HG02759 (cell line): ENCODE measurements at regions not wholly inside any gene's neighbourhood (a gene's known extent, or its start where the extent isn't known, plus 50 kb on each side); places are given as distances from the start of the nearest gene placed in this dataset.
"Not testable (repeated sequence)": the region's sequence is repeated elsewhere in the genome, so short reads cannot be mapped to it uniquely, and the experiment has no call there.

Experiments
- ATAC-seq: cut with Tn5 transposase; IDR thresholded peaks from one replicate; pipeline ENCODE4 v1.9.1; 2021; ENCODE audit warnings: mild to moderate bottlenecking, moderate library complexity; ENCODE audit not compliant: unreplicated experiment

DNA sequence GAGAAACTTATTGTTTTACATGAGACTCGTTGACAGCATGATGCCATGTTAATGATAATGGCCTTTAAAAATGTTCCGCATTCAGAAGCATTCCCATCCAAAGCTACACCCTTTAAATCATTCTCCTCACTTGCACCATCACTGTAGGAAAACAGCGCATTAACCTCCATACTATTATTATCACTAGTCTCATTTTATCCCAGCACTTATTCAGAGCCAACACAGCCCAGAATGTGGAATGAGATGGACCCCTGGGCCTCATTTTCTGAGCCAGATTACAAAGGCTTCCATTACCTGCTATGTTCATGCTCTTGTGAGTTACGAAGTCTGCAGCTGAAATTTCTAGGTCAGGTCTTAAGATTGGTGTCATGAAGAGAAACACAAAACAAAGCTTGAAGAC lies 159.4 kb downstream of the HS3ST3A1 start:
- ATAC-seq, result no peak

DNA sequence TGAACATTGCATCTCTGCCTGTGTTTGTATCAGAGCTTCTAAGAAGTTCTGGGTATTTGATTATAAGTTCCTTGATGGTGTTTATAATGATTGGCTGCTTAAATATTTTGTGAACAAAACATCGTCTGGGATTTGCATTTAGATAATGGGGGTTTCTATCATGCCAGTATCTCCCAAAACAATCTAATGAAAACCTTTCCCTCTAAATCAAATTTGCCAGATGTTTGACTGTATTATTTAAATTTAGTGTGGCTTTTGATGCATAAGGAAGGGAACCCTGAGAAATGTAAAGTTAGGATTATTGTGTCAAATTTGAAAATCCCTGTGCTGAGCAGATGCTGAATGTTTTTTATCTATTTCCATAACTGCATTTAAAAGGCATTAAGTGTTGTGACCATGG lies 159.9 kb downstream of the HS3ST3A1 start:
- ATAC-seq, result no peak

DNA sequence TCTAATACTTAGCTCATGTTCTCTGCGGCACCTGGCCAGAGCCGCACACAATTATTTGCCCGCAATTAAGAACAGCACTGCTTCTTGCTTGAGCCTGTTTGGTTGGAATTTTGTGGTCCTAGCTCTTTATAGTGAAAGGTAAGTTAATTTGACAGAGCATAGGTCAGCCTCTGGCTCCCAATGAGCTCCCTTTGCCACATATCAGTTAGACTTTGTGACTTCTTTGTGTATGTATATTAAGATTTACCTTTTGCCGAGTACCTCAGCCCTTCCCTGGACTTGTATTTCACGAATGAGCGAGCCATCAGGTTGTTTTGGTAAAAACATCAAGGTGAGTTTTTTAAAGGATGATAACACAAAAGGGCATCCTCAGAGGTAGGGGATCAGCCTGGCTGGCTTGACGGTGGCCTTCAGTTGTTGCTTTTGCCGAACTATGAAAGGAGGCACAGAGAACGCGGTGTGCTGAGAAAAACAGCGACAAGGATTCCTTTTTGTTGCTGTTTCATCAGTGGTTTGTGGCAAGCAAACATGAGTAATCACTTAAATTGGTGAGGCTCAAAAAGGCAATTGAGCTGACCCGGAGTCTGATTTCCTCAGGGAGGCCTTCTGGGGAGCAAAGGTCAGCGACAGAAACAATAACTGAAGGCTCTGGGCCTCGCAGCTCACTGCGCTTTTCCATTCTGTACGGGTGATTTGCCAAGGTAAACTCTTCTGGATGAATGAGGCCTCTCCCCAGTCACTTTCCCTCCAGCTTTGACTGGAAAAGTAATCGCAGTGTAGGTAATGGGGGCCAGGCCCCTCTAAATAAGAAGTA lies 163.6 kb downstream of the HS3ST3A1 start:
- no peak for ATAC-seq

DNA sequence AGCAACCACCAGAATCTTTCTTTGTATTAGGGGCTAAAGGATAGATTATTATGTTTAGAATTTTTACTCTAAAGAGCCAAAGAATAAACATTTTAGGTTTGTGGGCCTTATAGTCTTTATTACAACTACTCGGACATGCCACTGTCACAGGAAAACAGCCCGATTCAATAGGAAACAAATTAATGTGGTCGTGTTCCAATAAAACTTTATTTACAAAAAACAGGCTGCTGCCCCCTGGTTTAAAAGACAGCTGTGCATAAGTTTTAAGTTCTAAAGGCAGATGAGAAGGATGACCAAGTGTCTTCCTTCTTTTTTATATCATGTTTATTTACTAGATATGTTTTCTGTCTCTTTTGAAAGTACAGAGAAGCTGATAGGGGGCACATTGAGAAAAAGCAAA lies 166.5 kb downstream of the HS3ST3A1 start:
- no peak for ATAC-seq

DNA sequence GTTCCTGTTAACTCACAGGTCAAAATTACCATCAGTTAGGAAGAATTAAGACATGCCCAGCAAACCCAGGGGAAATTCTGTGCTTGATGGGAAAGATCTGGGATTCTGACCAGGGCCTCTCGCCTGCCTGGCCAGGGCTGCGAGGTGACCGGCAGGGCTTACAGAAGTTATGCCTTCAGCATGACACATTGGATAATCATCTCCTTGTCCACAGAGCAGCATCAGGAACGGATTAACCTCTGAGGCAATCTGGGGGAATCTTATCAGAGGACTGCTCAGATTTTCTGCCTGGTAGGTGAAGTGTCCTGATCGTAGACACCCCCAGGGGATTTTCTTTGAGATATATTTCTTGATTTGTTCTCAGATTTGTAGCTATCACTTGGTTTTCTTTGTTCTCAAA lies 172.5 kb downstream of the HS3ST3A1 start:
- no peak for ATAC-seq

DNA sequence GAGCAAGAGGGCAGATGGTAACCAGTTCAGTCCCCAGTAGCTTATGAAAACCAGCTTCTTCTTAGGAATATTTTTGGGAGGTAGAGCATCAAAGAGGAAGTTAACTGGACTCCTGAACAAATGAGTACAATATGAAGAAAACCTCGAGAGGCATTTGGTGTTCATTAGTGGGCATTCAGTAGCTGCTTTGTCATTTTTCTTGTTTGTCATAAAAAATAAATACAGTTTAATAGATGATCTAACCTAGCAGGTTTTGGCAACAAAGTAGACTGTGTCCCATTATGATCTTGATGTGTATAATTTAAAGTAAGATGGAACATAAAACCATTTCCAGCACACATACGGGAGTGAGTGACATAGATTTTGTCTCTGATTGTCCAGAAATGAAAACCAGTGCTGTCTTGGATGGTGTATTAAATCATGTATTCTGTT lies 173.1 kb downstream of the HS3ST3A1 start:
- no peak for ATAC-seq

DNA sequence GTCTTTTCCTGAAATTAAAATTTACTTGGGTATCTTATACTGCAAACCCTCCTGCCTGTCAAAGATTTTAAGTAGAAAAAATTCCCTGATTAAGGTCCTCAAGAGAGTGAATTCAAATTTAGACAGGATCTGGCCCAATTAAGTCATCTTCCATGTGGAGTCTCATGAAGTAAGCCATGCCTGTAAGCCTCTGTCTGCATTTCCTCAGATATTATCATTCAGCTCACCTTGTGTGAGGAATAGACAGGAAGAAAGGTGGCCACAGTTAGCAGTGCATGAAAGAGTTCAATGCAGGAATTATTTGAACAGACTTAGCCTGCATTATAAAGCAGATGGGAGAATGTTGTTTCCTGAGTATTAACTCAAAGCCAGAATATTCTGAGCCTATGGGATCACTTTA lies 174.7 kb downstream of the HS3ST3A1 start:
- ATAC-seq, result no peak

DNA sequence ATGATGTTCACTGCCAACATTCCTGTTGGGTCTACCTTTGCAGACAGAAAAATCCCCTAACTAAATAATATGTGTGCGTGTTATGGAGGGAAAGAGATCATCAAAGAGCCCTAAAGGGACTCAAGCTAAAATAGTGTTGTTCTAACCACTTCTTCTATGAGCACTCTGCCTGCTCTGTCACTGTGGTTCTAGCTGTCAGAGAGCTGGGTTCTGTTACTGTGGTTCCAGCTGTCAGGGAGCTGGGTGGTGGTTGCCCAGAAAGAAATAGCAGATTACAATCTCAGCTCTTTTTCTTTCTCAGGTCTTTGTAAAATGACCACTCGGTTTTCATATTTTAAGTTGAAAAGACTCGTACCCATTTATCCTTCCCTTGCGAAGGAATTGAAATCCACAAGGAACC lies 176.3 kb downstream of the HS3ST3A1 start:
- no peak for ATAC-seq

DNA sequence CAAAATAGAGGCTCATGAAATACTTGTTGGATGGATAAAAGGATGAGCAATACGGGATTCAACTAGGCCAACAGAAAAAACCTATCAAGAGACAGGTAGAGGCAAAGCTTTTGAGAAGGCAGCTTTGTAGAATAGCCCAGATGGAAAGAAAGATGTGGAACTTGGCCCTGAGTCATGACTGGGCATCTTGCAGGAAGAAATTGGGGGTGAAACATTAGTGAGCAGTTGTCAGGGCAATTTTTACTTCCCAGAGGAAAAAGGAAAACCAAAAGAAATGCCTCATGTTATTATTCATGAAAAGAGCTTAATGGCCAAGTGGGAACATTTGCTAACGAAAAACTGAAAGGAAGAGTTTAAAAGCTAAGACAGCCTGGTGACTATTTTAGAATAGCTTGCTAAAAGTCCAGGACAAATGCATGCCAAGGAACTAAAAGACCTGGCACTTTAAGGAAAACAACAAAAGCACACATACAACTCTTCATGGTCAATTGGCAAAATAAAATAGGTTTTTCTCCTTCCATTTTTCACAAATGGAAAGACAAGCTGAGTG lies 180.1 kb downstream of the HS3ST3A1 start:
- no peak for ATAC-seq

DNA sequence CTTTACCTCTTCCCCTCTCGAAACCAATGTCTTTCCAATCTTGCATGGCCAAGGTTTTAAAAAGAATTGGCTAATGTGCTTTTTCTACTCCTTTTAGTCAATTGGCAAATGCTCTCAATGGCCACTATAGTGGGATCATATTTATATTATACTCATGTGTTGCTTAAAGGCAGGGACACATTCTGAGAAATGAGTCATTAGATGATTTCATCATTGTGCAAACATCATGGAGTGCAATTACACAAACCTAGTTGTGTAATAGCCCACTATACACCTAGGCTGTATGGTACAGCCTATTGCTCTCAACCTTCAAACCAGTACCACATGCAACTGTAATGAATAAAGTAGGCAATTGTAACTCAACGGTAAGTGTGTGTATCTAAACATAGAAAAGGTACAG lies 180.9 kb downstream of the HS3ST3A1 start:
- no peak for ATAC-seq

DNA sequence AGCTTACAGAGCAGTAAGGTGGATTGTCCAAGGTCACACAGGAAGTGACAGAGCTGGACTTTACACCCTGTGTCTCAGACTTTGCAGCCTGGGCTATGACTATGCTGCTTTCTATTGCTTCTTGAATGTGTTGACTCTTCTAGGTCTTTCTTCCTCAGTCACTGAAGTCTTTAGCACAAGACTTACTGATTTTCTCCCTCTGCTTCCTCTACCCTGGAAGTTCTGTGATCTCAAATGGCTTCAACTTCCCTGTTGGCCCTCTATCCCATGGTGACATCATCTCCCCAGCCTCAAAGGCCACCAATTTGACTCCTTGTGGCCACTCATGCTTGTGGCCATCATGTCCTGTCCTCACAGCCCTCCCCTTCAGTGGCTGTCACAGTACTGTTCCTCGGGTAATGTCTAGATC lies 181.3 kb downstream of the HS3ST3A1 start:
- no peak for ATAC-seq

DNA sequence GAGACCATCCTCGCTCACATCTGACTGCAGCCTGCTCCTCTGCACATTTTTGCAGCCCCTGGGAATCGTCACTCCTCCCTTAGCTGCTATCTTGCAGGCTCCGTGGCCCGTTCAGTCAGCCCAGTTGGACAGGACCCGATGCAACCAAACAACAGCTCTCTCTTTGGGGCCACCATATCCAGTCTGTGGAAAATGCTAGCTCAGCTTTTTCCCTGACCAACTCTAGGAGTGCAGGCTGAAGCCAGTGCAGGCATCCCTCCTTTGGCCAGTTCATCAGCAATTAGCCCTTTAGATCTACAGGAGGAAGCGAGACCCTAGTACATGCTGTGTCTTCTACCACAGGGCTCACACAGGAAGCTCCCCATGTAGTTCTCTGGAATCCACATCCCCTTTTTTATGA lies 182.1 kb downstream of the HS3ST3A1 start:
- no peak for ATAC-seq

DNA sequence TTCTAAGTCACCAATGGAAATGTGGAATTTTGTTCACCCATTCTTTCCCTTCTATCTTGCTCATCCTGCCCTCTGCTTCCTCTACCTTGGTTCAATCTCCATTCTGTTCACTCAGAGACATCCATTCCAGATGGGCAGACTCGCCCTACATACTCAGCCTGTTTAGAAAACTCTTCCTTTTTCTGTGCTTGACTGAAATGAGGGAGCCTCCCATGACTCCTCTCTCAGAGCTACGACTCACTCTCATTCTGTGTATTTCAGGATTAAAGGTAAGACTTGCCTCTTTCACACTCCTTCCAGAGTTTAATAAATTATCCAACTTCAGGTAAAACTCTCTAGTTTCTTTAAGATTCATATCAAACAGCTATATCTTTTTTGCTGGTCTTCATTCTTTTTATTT lies 182.8 kb downstream of the HS3ST3A1 start:
- no peak for ATAC-seq

DNA sequence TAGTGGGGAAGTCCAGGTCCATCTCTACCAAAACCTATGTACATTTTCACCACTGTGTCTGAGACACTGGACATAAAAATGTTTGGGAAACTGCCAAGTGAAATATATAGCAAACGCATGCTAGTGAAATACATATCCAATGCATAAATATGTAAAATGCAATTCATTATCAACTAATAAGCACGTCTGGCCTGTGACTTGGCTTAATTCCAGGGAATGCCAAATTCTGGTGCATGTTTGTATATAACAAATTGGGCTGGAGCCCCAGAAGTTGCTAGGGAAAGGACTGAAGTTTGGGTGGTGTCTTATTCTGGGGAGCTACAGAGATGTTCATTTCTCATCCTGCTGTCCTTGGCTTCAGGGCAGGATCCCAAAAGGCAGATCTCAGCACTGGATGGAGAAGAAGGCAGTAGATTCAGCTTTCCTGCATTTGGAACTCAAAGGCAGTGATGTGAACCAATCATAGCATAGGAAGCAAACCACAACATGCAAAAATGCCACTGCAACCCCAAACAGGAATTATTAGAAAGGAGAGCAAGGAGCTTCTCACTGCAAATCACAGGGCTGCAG lies 184.3 kb downstream of the HS3ST3A1 start:
- no peak for ATAC-seq

DNA sequence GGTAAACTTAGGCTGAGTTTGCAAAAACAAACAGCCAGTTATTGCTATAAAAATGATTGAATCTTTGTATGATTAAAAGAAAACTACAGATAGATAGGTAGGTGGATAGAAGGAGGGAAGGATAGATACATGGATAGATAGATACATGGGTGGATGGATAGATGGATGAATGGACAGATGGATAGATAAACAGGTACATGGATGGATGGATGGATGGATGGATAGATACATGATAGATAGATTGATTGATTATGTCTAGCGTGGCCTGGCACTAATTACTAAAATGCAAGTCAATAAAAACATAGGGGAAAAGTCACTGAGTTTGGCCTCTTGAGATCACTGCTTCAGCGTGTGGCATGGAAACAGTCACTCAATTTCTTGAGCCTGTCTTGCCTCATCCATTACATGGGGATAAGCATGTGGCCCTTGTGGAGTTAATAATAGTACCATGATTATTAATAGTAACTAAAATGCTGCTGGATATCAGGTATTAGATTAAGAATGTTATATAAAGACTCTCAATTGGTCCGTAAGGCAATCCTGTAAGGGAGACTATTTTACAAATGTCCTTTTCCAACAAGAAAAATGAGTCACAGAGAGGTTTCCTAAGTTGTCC lies 184.9 kb downstream of the HS3ST3A1 start:
- ATAC-seq, result no peak

DNA sequence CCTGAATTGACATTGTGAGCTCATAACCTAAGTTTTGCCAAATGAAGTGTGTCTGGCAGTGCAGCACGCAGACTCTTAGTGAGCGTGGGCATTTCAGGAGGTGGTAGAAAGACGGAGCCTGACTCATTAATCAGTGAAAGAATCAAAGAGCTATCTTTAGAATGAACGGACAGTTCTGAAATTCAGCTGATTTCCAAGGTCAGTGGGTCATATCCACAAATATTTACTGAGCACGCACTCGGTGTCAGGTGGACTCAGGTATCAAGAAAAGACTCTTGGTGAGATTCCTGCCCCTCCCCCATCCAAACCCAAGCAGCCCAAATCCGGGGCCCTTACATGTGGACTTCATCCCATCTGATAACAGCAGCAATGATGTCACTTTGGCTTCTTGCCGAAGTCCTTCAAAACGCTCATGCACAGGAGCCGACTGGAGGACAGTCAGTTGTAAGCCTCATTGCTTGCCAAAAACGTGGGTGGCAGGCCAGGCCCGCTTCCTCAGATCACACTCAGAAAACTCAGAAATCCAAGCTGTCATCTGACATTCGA lies 185.8 kb downstream of the HS3ST3A1 start:
- no peak for ATAC-seq

DNA sequence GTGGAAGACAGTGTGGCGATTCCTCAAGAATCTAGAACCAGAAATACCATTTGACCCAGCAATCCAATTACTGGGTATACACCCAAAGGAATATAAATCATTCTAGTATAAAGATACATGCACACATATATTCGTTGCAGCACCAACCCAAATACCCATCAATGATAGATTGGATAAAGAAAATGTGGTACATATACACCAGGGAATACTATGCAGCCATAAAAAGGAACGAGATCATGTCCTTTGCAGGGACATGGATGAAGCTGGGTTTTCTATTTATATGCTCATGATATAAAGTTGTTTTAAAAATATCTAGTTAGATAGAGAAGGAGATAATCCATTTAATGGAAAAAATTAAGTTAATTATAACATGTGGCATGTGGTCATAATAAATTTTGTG lies 186.5 kb downstream of the HS3ST3A1 start:
- not testable (repeated sequence) for ATAC-seq

DNA sequence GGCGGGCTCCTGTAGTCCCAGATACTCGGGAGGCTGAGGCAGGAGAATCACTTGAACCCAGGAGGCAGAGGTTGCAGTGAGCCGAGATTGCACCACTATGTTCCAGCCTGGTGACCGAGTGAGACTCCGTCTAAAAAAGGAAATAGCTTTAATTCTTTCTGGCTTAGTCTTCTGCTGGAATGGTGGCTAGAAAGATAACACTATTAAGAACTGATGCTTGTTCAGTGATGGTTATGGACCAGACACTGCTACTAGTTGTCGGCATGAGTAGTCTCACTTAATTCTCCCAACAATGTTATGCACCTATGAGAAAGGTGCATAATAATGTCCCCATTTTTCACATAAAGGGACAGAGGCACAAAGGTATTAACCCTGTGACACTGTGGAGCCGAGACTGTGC lies 188.7 kb downstream of the HS3ST3A1 start:
- ATAC-seq, result no peak

DNA sequence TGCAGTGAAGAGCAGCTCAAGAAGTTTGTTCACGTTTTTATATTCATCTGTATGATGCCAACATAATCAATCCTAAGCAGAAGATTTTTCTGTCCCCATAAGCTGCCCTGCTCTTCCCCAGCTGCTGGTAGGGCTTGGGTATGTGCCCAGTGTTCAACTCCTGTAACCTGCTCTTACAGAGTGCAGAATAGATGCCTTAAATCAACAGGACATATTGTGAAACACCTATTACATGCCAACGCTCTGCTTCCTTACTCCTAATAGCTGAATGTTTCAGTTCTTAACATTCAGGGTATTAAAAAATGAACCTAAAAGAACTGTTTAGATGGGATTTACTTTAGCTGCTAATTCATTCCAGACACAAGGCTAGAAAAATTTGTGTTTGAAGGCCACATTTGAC lies 190.9 kb downstream of the HS3ST3A1 start:
- ATAC-seq, result no peak

DNA sequence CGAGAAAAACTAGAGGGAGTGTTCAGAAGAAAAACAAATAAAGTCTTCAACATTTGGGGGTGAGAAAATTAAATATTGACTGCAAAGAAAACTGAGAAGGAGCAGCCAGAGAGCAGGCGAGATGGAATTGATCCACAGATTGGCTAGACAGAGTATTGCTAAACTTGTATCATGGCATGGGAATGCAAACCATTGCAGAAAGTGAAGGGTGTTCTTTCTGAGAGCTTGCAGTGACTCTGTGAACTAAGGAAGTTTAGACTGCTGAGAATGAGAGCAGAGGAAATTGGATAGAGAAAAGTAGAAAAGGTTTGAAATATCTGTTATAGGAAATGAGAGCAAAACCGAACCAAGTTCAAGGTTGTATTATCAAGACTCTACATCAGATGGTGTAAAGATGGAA lies 191.5 kb downstream of the HS3ST3A1 start:
- ATAC-seq, result no peak

DNA sequence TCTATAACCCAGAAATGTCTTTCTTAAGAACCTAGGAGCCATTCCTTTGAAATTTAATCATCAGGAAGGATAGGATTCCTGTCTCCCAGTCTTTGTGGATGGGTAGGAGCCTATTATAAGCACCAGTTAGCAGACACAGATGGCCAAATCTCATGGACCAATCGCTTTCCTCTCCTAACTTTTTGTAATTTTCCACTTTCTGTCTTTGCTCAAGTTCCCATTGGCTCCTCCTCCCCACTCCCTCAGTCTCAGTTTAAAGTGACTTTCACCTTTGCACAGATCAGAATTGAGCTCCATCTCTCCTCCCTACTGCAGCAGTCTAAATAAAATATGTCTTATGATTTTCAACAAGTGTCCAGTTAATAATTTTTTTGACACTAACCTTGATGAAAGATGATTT lies 192.3 kb downstream of the HS3ST3A1 start:
- no peak for ATAC-seq

DNA sequence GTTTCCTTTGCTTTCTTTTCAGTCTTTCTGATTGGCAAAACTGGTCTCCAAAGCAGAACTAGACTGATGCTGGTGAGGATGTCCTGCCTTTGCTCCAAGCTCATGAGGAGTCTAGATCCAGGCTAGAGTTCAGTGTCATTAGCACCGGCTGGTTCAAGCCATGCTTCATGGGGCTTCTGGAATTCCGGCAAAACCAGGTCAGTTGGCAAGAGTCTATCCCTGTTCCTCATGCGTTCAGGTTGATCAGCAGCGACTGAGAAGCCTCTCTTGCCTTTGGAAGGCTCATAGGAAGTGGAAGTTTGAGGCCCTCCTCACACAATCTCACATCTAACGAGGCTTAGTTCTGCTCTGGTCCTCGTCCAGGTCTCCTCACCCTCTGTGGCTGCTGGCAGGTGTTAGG lies 194.3 kb downstream of the HS3ST3A1 start:
- ATAC-seq, result no peak
